Neural progenitor cell (in vitro differentiated cells): ENCODE measurements at regions not wholly inside any gene's neighbourhood (a gene's known extent, or its start where the extent isn't known, plus 50 kb on each side); places are given as distances from the start of the nearest gene placed in this dataset.

Experiments used
- EZH2 ChIP-seq: fragments of 200-600 bp; sonication (generic); IDR thresholded peaks from 2 replicates; pipeline ENCODE4 v1.6.1; 2017; ENCODE audit warnings: antibody characterized with exemption, mild to moderate bottlenecking, moderate library complexity
- EZH2phosphoT487 ChIP-seq: fragments of 200-600 bp; sonication (generic); IDR thresholded peaks from 2 replicates; pipeline ENCODE4 v1.6.1; 2017; ENCODE audit warnings: antibody characterized with exemption
- TF ChIP-seq, protein P1 (sequence below): fragments of 200-600 bp; sonication (generic); IDR thresholded peaks from 2 replicates; pipeline ENCODE4 v1.5.1; 2017; ENCODE audit warnings: antibody characterized with exemption, mild to moderate bottlenecking

DNA sequence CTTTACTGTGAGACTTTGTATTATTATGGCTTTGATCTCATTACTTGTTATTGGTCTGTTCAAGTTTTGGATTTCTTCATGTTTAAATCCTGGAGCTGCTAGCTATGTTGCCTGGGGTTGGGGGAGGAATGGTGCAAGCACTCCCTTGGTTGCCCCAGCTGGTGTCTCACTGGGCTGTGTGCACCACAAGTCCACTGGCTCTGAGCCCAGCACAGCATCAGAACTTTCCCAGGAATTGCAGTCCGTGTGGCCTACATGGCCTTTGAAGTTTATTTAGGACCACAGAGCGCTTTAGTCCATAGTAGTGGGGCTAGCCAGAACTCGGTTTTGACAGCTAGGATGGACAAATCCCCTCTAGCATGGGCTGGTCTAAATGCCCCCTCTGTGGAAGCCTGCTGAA, 278.8 kb upstream of the RPS6KA3 start:
- TF ChIP-seq, protein P1, sequence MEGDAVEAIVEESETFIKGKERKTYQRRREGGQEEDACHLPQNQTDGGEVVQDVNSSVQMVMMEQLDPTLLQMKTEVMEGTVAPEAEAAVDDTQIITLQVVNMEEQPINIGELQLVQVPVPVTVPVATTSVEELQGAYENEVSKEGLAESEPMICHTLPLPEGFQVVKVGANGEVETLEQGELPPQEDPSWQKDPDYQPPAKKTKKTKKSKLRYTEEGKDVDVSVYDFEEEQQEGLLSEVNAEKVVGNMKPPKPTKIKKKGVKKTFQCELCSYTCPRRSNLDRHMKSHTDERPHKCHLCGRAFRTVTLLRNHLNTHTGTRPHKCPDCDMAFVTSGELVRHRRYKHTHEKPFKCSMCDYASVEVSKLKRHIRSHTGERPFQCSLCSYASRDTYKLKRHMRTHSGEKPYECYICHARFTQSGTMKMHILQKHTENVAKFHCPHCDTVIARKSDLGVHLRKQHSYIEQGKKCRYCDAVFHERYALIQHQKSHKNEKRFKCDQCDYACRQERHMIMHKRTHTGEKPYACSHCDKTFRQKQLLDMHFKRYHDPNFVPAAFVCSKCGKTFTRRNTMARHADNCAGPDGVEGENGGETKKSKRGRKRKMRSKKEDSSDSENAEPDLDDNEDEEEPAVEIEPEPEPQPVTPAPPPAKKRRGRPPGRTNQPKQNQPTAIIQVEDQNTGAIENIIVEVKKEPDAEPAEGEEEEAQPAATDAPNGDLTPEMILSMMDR, result no peak
- no peak for TF ChIP-seq EZH2
- TF ChIP-seq EZH2phosphoT487, result no peak
